HFF-Myc (cell line): ENCODE measurements at regions not wholly inside any gene's neighbourhood (a gene's known extent, or its start where the extent isn't known, plus 50 kb on each side); places are given as distances from the start of the nearest gene placed in this dataset.
"Not testable (repeated sequence)": the region's sequence is repeated elsewhere in the genome, so short reads cannot be mapped to it uniquely, and the experiment has no call there.

ENCODE experiments used
- DNase-seq: peaks from one replicate; pipeline ENCODE4 v3.0.0-alpha.2; 2011; ENCODE audit warnings: low read depth; ENCODE audit errors: extremely low read depth
- H3K4me3 ChIP-seq: replicated peaks from 2 replicates; pipeline ENCODE4 v1.5.1; 2011; ENCODE audit warnings: low read depth, mild to moderate bottlenecking, control low read depth, low read length

DNA sequence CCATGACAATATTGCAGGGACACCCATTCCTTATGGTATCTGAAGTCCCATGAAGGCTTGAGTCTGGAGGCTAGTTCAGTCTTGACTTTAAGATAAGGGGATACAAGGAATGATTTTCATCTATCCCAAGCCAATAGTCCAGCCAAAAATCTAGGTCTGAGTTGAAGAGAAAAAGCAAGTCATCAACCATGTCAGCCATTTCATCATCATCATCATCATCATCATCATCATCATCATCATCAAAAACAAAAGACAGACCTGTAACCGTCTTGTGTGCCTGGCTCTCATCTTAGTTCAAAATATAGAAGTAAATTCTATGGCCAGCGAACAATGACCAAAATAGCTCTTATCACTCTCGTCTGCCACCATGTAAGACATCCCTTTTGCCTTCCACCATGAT lies 59.5 kb upstream of the FAM90A26 start:
- not testable (repeated sequence) for H3K4me3 ChIP-seq, DNase-seq

- not testable (repeated sequence) for DNase-seq, H3K4me3 ChIP-seq
Observed at GRCh38 chr4:9103148-9103524, 67.1 kb upstream of the FAM90A26 start.

DNA sequence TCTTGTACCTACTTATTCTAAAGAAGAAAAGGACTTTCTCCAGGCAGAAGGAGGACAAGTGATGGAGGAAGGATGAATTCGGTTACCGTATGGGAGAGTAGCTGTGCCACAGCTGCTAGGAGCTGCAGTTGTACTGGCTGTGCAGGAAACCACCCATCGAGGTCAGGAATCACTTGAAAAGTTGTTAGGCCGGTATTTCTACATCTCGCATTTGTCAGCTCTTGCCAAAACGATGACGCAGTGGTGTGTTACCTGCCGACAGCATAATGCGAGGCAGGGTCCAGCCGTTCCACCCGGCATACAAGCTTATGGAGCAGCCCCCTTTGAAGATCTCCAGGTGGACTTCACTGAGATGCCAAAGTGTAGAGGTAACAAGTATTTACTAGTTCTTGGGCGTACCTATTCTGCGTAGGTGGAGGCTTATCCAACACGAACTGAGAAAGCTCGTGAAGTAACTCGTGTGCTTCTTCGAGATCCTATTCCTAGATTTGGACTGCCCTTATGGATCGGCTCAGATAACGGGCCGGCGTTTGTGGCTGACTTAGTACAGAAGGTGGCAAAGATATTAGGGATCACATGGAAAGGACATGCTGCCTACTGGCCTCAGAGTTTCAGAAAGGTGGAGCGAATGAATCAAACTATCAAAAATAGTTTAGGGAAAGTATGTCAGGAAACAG lies 67.6 kb upstream of the FAM90A26 start:
- not testable (repeated sequence) for H3K4me3 ChIP-seq, DNase-seq

- DNase-seq, H3K4me3 ChIP-seq: not testable (repeated sequence)
Observed at GRCh38 chr4:9096330-9096729, 73.9 kb upstream of the FAM90A26 start.

DNA sequence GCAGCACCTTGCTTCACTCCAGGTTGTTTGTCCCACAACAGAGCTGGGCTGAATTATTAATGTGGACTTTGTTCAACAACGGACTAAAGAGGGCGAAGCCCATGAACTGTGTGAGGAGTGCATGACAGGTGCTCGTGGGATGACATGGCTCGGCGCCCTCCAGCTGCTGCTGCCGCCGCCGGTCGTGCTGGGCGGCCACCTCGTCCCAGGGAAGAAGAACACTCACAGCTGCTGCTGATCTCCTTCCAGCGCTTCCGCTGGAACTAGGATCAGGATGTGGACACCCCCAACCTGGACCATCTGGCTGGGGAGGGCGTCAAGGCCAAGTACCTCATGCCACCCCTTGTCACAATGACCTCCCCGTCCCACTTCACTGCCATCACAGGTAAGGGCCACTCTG lies 91.4 kb upstream of the FAM90A26 start:
- H3K4me3 ChIP-seq, DNase-seq: not testable (repeated sequence)

DNA sequence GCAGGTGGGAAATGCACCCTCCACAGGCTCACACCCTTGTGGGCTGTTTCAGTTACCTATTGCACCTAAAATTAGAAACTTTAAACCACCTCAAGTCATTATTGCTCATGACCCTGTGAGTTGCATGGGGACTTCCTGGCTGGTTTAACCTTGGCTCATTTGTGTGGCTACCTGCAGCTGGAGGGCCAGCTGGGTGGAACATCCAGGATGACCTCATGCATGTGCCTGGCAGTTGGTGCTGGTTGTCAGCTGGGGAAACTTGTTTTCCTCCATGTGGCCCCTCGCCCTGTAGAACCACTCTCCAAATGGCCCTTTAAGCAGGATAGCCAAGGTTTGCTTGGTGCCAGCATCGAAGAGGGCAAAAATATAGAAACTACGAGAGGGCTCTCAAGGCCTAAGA lies 93.2 kb upstream of the FAM90A26 start:
- DNase-seq, H3K4me3 ChIP-seq: not testable (repeated sequence)

- H3K4me3 ChIP-seq, DNase-seq: not testable (repeated sequence)
Observed at GRCh38 chr4:9076486-9076885, 93.7 kb upstream of the FAM90A26 start.

DNA sequence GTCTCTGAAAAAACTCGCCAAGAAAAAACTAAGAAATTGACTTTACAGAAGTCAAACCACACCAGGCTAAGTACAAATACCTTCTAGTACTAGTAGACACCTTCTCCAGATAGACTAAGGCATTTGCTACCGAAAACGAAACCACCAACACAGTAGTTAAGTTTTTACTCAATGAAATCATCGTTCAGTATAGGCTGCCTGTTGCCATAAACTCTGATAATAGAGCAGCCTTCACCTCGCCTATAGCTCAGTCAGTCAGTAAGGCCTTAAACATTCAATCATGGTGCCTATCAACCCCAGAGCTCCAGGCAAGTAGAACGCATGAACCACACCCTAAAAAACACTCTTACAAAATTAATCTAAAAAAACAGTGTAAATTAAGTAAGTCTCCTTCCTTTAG lies 96.8 kb upstream of the FAM90A26 start:
- DNase-seq, H3K4me3 ChIP-seq: not testable (repeated sequence)

GRCh38 chr4:9072521-9073220 lies 97.5 kb upstream of the FAM90A26 start:
- not testable (repeated sequence) for DNase-seq, H3K4me3 ChIP-seq

DNA sequence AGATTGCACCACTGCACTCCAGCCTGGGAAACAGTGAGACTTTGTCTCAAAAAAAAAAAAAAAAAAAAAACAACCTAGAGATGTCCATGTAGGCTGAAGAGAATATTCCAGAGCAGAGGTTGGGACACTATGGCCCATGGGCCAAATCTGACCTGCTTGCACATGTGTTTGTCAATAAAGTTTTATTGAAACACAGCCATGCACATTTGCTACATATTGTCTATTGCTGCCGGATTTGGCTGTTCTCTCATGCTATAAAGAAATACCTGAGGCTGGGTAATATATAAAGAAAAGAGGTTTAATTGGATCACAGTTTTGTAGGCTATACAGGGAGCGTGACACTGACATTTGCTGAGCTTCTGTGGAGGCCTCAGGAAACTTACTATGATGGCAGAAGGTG lies 102.3 kb upstream of the FAM90A26 start:
- not testable (repeated sequence) for H3K4me3 ChIP-seq, DNase-seq

GRCh38 chr4:9063612-9064011 lies 106.6 kb upstream of the FAM90A26 start:
- not testable (repeated sequence) for DNase-seq, H3K4me3 ChIP-seq

DNA sequence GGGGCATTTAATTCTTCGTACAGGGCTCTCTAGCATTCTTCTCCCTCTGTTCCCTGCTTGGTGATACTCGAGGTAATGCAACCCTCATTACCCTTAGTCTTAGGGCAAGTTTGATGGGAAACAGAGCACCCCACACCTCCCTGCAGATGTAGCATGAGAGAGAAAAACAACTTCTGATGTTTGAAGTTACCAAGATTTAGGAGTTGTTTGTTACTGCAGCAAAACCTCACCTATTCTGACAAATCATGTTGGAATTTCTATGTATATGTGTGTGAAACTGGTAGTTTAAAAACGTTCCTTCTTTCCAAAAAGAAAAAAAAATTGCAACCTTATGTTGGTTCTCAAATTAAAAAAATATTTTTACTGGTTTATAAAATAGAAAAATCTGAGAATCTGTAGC lies 145.3 kb upstream of the FAM90A26 start:
- not testable (repeated sequence) for H3K4me3 ChIP-seq

GRCh38 chr4:9009792-9010191 lies 138.2 kb upstream of the HMX1 start:
- not testable (repeated sequence) for H3K4me3 ChIP-seq, DNase-seq

More for the DNA sequence above, 145.3 kb upstream of the FAM90A26 start:
- DNase-seq = not testable (repeated sequence)

DNA sequence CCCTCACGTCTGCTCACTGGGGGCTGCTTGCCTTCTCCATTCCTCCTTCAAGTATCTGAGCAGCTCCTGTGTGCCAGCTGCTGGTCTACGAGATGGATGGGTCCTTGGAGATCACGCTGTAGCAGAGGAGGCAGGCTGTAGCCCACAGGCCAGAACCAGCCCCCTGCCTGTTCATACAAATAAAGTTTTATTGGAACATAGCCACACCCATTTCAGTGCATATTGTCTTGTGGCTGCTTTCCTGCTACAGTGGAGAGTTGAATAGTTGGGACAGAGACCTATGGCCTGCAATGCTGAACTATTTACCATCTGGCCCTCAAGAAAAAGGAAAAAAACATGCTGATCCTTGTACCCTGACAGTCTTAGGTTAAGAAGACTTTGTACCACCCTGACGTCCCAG lies 136.8 kb upstream of the HMX1 start:
- DNase-seq, H3K4me3 ChIP-seq: not testable (repeated sequence)

GRCh38 chr4:9001153-9001552 lies 129.5 kb upstream of the HMX1 start:
- not testable (repeated sequence) for H3K4me3 ChIP-seq

More at GRCh38 chr4:9001153-9001552, 129.5 kb upstream of the HMX1 start:
- DNase-seq = not testable (repeated sequence)
